BLaER1 (cell line): ENCODE measurements at regions not wholly inside any gene's neighbourhood (a gene's known extent, or its start where the extent isn't known, plus 50 kb on each side); places are given as distances from the start of the nearest gene placed in this dataset.
"Not testable (repeated sequence)": the region's sequence is repeated elsewhere in the genome, so short reads cannot be mapped to it uniquely, and the experiment has no call there.

Experiments used
- H3K27ac ChIP-seq: shearing (Covaris generic); formaldehyde crosslinking; 2 replicates; pipeline ENCODE4 v1.8.1; 2022
- H3K27me3 ChIP-seq: shearing (Covaris generic); formaldehyde crosslinking; 2 replicates; pipeline ENCODE4 v1.8.1; 2022
- H3K36me3 ChIP-seq: shearing (Covaris generic); formaldehyde crosslinking; 2 replicates; pipeline ENCODE4 v1.8.1; 2022
- H3K4me1 ChIP-seq: shearing (Covaris generic); formaldehyde crosslinking; 2 replicates; pipeline ENCODE4 v1.8.1; 2022
- H3K4me2 ChIP-seq: shearing (Covaris generic); formaldehyde crosslinking; 2 replicates; pipeline ENCODE4 v1.8.1; 2022
- H3K4me3 ChIP-seq: shearing (Covaris generic); formaldehyde crosslinking; 2 replicates; pipeline ENCODE4 v1.8.1; 2022
- H3K9ac ChIP-seq: shearing (Covaris generic); formaldehyde crosslinking; 2 replicates; pipeline ENCODE4 v1.8.1; 2022
- H3K9me3 ChIP-seq: shearing (Covaris generic); formaldehyde crosslinking; 2 replicates; pipeline ENCODE4 v1.8.1; 2022
- H4K20me1 ChIP-seq: shearing (Covaris generic); formaldehyde crosslinking; 2 replicates; pipeline ENCODE4 v1.8.1; 2022
- Cebpa-rat ChIP-seq: shearing (Covaris generic); IDR thresholded peaks from 2 replicates; pipeline ENCODE4 v1.8.1; 2022

DNA sequence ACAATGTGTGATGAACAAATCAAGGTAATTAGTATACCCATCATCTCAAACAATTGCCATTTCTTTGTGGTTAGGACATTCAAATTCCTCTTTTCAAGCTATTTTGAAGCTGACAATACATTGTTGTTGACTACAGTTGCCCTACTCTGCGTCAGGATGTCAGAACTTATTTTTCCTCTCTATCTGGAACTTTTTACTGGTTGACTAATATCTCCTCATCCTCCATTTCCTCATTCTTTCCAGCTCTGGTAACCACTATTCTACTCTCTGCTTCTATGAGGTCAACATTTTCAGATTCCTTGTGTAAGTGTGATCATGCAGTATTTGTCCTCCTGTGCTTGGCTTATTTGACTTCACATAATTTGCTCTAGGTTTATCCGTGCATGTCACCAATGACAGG lies 240.5 kb upstream of the HS3ST1 start:
- H3K4me3 ChIP-seq, result no peak overlapping the region
- H4K20me1 ChIP-seq, result no peaks in the 10 kb centered on the region
- no peak overlapping the region for H3K27ac ChIP-seq
- TF ChIP-seq Cebpa-rat, result no peak
- H3K4me2 ChIP-seq, result no peak overlapping the region
- H3K9ac ChIP-seq, result no peak overlapping the region
- no peaks in the 10 kb centered on the region for H3K4me1 ChIP-seq
- no peaks in the 10 kb centered on the region for H3K9me3 ChIP-seq
- H3K27me3 ChIP-seq, result no peaks in the 10 kb centered on the region
- no peaks in the 10 kb centered on the region for H3K36me3 ChIP-seq

DNA sequence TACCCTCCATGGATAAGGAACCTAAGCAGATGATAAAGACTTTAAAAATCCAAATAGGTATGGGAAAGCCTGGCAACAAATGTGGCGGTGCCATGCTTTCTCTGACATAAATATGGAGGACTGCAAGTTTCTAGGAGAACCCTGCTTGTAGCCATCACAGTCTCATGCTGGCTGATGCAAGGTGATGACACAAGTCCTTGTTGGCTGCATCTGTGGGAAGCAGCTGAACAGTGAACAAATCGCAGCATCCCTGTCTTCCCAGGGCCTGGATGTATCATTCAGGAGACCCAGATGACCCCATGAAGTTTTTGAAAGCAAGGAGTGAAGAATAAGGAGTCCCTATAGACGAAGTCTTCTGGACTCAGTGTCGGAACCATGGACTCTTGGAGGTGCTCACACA lies 234.4 kb upstream of the HS3ST1 start:
- Histone ChIP-seq H3K4me2 (no peak overlapping the region), H3K27me3 (no peaks in the 10 kb centered on the region), H3K4me1 (no peaks in the 10 kb centered on the region), H3K36me3 (no peaks in the 10 kb centered on the region), H3K27ac (no peak overlapping the region), H3K9me3 (no peaks in the 10 kb centered on the region), H4K20me1 (no peaks in the 10 kb centered on the region), H3K4me3 (no peak overlapping the region), H3K9ac (no peak overlapping the region)
- TF ChIP-seq Cebpa-rat, result no peak

DNA sequence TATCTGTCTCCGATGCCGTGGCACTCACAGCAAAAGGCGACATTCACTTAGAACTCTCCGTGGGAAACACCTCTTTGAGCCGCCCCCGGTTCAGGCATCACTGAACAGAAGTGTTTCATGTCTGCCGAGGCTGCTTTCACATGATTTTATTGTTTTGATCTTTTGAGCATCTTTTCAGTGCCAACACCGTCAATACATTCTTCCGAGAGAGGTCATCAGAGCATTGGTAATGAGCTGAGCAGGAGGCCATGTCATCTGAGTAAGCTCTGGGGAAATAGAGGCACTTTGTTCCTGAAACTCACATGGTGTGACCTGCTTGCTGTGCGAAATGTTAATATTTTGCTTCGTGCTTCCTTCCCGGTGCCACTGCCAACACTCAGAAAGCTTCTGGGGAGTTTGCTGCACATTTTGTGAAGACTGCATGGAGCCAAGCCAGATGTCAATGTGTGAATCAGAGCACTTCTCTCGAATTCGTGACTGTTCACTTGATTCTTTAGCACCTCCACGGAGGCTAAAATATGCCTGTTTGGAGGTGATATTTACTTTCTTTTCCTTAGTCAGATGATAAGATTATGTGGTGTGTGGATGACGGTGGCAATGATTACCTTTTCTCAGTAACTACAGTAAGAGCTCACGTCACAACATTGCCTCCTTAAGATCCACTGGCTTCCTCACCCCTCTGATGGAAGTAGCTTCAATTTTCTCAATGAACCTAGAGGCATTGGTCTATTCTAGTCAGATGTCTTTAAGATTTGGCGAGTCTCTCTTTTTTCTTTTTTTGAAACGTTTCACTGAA lies 222.3 kb upstream of the HS3ST1 start:
- TF ChIP-seq Cebpa-rat, result no peak

DNA sequence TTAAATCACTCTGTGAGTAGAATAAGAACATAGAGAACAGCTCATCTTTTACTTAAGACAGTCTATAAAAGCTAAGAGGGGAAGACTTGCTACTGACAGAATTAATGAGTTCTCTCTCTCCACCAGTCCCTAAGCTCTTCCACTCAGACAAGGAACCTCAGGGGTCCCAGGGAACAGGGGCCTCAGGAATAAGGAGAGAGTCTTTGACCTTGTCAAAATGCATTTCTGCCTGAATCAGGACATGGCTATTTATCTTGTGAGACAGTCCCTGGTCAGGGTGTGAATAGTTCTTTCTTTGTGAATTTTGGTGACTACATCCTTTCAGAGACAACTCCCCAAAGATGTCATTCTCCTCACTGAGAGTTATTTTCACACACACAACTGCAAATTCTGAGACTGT lies 218.7 kb upstream of the HS3ST1 start:
- TF ChIP-seq Cebpa-rat, result no peak
- Histone ChIP-seq H4K20me1 (no peaks in the 10 kb centered on the region), H3K9ac (no peak overlapping the region), H3K4me3 (no peak overlapping the region), H3K27me3 (no peaks in the 10 kb centered on the region), H3K4me1 (no peaks in the 10 kb centered on the region), H3K27ac (no peak overlapping the region), H3K4me2 (no peak overlapping the region), H3K9me3 (no peaks in the 10 kb centered on the region), H3K36me3 (no peaks in the 10 kb centered on the region)

More for the DNA sequence above, 222.3 kb upstream of the HS3ST1 start:
- no peak overlapping the region for H3K4me2 ChIP-seq
- no peaks in the 10 kb centered on the region for H4K20me1 ChIP-seq
- no peaks in the 10 kb centered on the region for H3K9me3 ChIP-seq
- no peaks in the 10 kb centered on the region for H3K4me1 ChIP-seq
- H3K36me3 ChIP-seq, result no peaks in the 10 kb centered on the region
- no peak overlapping the region for H3K9ac ChIP-seq
- H3K27me3 ChIP-seq, result no peaks in the 10 kb centered on the region
- no peak overlapping the region for H3K4me3 ChIP-seq
- H3K27ac ChIP-seq, result no peak overlapping the region

DNA sequence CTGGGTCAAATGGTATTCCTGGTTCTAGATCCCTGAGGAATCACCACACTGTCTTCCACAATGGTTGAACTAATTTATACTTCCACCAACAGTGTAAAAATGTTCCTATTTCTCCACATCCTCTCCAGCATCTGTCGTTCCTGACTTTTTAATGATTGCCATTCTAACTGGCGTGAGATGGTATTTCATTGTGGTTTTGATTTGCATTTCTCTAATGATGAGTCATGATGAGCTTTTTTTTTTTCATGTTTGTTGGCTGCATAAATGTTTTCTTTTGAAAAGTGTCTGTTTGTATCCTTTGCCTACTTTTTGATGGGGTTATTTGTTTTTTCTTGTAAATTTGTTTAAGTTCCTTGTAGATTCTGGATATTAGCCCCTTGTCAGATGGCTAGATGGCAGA lies 214.4 kb upstream of the HS3ST1 start:
- not testable (repeated sequence) for H3K4me1 ChIP-seq, H3K4me2 ChIP-seq, H4K20me1 ChIP-seq, H3K4me3 ChIP-seq, H3K27ac ChIP-seq, H3K9ac ChIP-seq, H3K9me3 ChIP-seq, H3K27me3 ChIP-seq, H3K36me3 ChIP-seq

DNA sequence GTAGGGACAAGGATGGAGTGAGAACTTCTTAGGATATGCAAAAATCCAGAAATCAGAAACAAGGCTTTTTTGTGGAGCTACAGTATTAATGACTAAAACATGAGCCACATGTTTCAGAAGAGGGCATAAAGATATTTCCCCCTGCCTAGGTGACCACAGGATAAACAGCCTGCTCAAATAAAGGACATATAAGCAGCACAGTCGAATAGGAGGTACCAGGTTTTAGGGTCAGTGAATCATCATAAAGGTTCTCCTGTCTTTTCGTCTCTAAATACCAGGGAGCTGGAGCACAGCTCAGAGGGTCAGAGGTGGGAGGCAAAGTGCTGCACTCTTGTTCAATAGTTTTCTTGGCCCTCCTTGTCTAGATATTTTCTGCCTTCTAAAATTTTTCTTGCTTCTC lies 211.9 kb upstream of the HS3ST1 start:
- no peaks in the 10 kb centered on the region for H3K36me3 ChIP-seq
- H3K27me3 ChIP-seq, result no peaks in the 10 kb centered on the region
- H3K9me3 ChIP-seq, result peaks cover 8% of the 10 kb centered on the region; the same call in 1 of the 2 replicates
- no peak for TF ChIP-seq Cebpa-rat
- H3K4me2 ChIP-seq, result no peak overlapping the region
- no peak overlapping the region for H3K4me3 ChIP-seq
- H4K20me1 ChIP-seq, result no peaks in the 10 kb centered on the region
- no peaks in the 10 kb centered on the region for H3K4me1 ChIP-seq
- no peak overlapping the region for H3K9ac ChIP-seq
- no peak overlapping the region for H3K27ac ChIP-seq

DNA sequence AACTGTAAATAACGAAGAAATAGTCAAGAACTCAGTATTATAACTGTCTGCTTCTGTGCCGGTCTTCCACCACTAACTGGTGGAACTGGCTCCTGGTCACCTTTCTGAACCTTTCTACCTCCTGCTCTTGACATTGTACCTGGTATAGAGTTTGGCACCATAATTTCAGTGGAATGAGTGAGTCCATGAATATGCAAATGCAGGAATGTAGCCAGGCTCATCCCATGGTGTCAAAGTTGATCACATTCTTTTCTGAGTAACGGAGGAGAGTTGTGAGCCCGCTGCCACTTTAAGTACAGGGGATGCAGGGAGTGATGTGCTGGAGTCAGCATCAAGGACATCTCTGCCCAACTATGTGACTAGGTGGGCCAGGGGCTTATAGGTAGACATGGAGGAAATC lies 207.9 kb upstream of the HS3ST1 start:
- H3K4me1 ChIP-seq, result no peaks in the 10 kb centered on the region
- no peak overlapping the region for H3K9ac ChIP-seq
- no peak overlapping the region for H3K4me2 ChIP-seq
- H3K27me3 ChIP-seq, result no peaks in the 10 kb centered on the region
- no peaks in the 10 kb centered on the region for H4K20me1 ChIP-seq
- H3K27ac ChIP-seq, result no peak overlapping the region
- no peak overlapping the region for H3K4me3 ChIP-seq
- H3K9me3 ChIP-seq, result peaks cover 8% of the 10 kb centered on the region; the same call in 1 of the 2 replicates
- no peak for TF ChIP-seq Cebpa-rat
- H3K36me3 ChIP-seq, result no peaks in the 10 kb centered on the region

DNA sequence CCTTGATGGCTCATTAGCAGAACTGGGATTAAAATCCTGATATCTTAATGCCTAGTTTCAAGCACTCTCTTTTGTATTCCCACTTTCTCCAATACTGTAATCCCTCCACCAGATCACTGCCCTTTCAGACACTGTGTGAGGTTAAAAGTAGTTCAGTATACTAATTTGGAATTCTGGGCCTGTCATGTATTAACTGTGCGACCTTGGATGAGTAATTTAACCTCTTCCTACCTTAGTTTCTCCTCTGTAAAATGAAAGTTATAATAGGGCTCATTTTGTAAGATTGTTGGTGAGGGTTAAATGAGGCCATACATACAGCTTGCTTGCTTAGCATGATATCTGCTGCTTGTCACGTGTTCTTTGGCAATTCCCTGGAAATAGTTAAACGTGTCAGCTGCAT lies 207.3 kb upstream of the HS3ST1 start:
- Histone ChIP-seq H3K36me3 (no peaks in the 10 kb centered on the region), H3K4me1 (no peaks in the 10 kb centered on the region), H3K9ac (no peak overlapping the region), H3K9me3 (peaks cover 8% of the 10 kb centered on the region; the same call in 1 of the 2 replicates), H3K4me3 (no peak overlapping the region), H3K27ac (no peak overlapping the region), H3K4me2 (no peak overlapping the region), H4K20me1 (no peaks in the 10 kb centered on the region), H3K27me3 (no peaks in the 10 kb centered on the region)
- TF ChIP-seq Cebpa-rat, result no peak

DNA sequence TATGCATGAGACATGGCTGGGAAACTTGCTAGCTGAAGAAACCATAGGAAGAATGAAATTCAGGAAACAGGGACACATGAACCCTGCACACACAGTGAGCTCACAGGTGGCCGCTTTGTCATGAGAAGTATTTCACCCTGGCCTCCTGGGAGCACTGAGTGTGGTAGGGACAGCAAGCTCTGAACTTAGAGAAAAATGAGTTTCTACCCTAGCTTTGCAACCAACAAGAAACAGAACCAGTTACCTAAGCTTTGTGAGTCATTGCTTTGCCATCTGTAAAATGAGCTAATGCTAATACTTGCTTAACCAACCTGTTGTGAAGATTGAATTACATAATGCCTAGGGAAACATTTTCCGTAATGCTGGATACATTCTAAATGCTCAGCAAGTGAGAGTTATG lies 206.6 kb upstream of the HS3ST1 start:
- Histone ChIP-seq H3K9me3 (peaks cover 8% of the 10 kb centered on the region; the same call in 1 of the 2 replicates), H3K27me3 (no peaks in the 10 kb centered on the region), H3K9ac (no peak overlapping the region), H3K4me2 (no peak overlapping the region), H3K36me3 (no peaks in the 10 kb centered on the region), H4K20me1 (no peaks in the 10 kb centered on the region), H3K4me3 (no peak overlapping the region), H3K4me1 (no peaks in the 10 kb centered on the region), H3K27ac (no peak overlapping the region)
- TF ChIP-seq Cebpa-rat, result no peak

DNA sequence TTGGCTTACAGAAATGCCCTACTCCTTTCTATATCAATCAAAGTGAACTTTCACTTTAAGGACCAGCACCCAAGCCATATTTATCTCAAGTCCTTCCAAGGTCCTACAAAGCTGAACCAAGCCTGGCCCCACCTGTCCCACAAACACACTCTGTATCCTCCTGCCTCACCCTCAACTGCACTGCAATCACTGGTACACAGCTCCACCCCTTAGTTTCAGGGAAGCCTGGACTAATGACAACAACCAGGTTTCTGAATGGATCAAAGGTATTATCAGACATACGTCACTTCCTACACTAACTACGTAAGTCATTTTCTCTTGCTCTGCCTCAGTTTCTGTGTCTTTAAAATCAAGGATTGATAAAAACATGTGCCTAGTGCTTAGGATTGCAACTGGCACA lies 205.6 kb upstream of the HS3ST1 start:
- Histone ChIP-seq H3K36me3 (no peaks in the 10 kb centered on the region), H3K27ac (no peak overlapping the region), H3K27me3 (no peaks in the 10 kb centered on the region), H3K9me3 (peaks cover 8% of the 10 kb centered on the region; the same call in 1 of the 2 replicates), H3K4me2 (no peak overlapping the region), H3K9ac (no peak overlapping the region), H3K4me3 (no peak overlapping the region), H4K20me1 (no peaks in the 10 kb centered on the region), H3K4me1 (no peaks in the 10 kb centered on the region)
- TF ChIP-seq Cebpa-rat, result no peak

DNA sequence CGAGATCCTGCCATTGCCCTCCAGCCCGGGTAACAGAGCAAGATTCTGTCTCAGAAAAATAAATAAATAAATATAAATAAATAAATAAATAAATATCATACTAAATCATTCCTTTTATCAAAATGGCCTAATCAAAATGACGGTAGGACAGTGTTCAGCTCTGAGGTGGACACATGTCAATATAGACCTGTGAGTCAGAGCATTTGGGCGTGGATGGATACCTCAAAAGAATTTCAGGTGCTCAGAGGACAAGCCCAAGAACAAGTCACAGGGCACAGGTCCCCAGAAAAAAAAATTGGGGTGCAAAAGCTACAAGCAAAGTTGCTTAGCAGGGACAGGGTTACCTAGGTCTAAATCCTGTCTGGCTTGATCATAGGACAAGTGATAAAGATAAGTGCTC lies 204.7 kb upstream of the HS3ST1 start:
- no peak overlapping the region for H3K9ac ChIP-seq
- H4K20me1 ChIP-seq, result no peaks in the 10 kb centered on the region
- H3K4me1 ChIP-seq, result no peaks in the 10 kb centered on the region
- H3K36me3 ChIP-seq, result no peaks in the 10 kb centered on the region
- no peaks in the 10 kb centered on the region for H3K27me3 ChIP-seq
- no peak overlapping the region for H3K4me3 ChIP-seq
- H3K4me2 ChIP-seq, result no peak overlapping the region
- 0 out of 2 replicates have a peak, but pooled peaks cover under 1% of the 10 kb centered on the region for H3K9me3 ChIP-seq
- no peak for TF ChIP-seq Cebpa-rat
- no peak overlapping the region for H3K27ac ChIP-seq
